T-helper 1 cell treated with Interleukin-12 subunit alpha and Interleukin-12 subunit beta and Interleukin-4 antibody, amounts not matched to agents 30 ng/mL and 1 ng/mL, for 36 hours (primary cell): ENCODE measurements at regions not wholly inside any gene's neighbourhood (a gene's known extent, or its start where the extent isn't known, plus 50 kb on each side); places are given as distances from the start of the nearest gene placed in this dataset.
"Not testable (repeated sequence)": the region's sequence is repeated elsewhere in the genome, so short reads cannot be mapped to it uniquely, and the experiment has no call there.

Source experiments
- intact Hi-C: fragments of 100-400 bp; cut with micrococcal nuclease; formaldehyde crosslinking; loops from one replicate; pipeline ENCODE4 v1.15.1; 2024

DNA sequence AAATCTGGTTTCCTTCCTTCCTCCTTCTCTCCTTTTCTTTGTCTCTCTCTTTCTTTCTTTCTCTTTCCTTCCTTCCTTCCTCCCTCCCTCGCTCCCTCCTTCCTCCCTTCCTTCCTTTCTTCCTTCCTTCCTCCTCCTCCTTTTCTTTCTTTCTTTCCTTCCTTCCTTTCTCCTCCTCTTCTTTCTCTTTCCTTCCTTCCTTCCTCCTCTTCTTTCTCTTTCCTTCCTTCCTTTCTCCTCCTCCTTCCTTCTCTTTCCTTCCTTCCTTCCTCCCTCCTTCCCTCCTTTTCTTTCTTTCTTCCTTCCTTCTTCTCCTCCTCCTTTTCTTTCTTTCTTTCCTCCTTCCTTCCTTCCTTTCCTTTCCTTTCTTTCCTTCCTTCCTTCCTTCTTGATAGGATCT lies 61.2 kb downstream of the VIP start:
- intact Hi-C loops, result no loop called here

GRCh38 chr6:152815230-152815872 lies 64.8 kb downstream of the VIP start:
- intact Hi-C loops, result no loop called here

GRCh38 chr6:152816055-152816454 lies 65.5 kb downstream of the VIP start:
- intact Hi-C loops, result no loop called here

DNA sequence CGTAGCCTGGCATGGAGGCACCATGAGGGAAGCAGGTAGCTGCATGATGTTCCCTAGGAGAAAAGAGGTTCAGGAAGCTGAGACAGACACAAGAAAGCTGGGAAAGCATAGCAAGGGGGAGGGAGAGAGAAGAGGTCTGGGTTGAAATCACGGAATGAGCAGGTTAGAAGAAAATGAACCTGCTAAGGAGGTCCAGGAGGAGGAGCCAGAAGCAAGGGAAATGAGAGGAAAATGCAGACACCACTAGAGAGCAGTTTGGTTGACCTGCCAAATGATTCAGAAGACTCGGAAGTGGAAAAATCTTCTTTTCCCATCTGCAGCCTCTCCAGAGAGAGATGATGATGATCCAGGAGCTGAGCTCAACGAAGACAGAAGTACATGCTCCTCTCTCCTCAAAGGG lies 70.9 kb downstream of the VIP start:
- intact Hi-C loops, result no loop called here

DNA sequence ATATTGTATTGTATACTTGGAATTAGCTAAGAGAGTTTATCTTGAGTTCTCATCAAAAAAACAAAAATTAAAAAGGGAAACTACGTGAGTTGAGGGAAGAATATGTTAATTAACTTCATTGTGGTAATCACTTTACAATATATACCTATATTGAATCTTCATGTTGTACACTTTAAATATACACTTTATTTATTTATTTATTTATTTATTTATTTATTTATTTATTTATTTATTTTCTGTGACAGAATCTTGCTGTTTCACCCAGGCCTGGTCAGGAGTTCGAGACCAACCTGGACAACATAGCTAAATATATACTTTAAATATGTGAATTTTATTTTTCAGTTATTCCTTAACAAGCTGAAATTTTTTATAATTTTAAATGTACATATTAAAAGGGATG lies 74.1 kb downstream of the VIP start:
- intact Hi-C loops, result no loop called here

- intact Hi-C loops, result no loop called here
Measured at GRCh38 chr6:152828431-152828830, 77.8 kb downstream of the VIP start.

DNA sequence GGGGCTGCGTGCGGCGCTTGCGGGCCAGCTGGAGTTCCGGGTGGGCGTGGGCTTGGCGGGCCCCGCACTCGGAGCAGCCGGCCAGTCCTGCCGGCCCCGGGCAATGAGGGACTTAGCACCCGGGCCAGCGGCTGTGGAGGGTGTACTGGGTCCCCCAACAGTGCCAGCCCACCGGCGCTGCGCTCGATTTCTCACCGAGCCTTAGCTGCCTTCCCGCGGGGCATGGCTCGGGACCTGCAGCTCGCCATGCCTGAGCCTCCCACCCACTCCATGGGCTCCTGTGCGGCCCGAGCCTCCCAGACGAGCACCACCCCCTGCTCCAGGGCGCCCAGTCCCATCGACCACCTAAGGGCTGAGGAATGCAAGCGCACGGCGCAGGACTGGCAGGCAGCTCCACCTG lies 83.8 kb downstream of the VIP start:
- intact Hi-C loops, result not testable (repeated sequence)

DNA sequence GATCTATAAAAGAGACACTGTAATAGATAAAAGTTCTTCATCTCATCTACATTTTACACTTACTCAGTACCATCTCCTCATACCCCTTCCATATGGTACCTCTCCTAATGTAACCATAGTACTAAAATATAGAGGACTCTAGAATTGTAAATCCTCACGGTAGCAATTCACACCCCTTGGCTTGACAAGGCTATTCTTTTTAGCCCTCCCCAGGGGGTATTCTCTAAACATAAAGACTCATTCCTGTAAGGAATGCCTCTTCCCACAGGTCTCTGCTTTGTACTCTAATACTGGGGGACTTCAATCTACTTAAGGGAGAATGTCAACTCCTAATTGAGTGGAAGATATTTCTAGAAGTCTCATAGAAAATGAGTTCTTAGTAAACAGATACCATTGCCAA lies 85.9 kb downstream of the VIP start:
- intact Hi-C loops, result no loop called here

- intact Hi-C loops, result no loop called here
Measured at GRCh38 chr6:152845421-152845820, 94.8 kb downstream of the VIP start.

DNA sequence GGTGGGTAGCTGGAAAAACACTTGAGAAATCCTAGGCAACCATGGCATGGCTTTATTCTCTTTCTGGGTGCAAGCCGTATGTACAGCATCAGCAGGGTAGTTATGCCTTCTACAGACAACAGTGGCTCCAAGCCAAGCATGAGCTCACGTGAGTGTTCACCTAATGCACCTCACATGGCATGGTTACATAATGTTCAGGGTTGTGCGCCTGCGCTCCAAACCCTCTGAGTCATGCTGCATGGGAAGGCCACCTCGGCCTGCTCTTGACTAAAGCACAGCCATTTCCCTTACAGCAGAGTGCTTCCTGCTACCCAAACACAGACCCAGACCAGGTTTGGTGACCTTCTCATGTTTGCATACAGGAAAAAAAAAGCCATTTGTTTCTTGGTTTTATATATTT lies 96.2 kb downstream of the VIP start:
- intact Hi-C loops, result no loop called here

- intact Hi-C loops, result no loop called here
Measured at GRCh38 chr6:152848919-152849318, 98.3 kb downstream of the VIP start.

DNA sequence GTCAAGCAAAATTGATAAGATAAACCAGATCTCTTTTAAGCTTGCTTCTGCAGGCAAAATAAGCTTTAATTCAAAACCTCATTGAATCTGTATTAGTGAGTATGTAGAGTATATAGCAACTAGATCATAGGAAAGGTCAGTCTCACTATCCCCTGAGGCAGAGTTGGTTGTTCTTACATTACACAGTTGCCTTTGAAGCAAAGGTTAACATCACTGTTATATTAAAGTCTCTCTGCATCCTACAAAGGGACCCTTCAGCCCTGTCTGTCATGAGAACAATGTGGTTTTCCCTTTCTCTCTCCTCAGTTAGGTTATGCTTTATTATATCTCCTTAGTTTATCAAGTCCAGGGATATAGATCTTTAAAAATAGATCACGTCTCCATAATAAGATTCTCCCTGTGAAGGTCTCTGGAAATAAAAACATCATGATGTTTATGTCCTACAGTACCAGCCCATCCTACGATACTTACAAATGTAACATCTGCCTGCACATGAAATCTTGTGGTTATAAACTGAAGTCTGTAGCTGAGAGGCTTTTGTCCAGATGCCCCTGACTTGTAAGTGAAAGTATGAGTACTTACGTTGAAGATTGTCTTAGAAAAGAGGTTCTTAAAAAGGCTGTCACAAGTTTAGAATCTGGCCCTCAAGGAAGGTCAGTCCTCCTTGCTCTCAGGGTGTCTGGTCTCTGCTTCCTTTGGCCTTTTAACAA lies 103.6 kb downstream of the VIP start:
- intact Hi-C loops, result no loop called here

DNA sequence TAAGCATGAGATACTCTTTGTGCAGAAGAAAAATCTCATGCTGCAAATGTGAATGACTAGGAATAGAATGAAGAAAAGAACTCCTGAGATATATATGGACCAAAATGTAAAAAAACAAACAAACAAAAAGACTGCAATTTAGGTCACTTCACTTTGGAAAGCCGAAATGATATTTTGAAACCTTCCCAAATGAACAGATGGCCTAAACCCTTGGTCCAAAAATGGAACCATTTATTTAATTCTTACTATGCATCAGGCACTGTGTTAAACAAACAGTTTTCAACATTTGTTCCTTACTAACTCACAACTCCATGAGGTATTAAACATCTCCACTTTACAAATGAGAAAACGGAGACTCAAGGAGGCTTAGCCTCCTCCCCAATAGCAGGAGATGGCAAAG lies 107.5 kb downstream of the VIP start:
- intact Hi-C loops, result no loop called here

DNA sequence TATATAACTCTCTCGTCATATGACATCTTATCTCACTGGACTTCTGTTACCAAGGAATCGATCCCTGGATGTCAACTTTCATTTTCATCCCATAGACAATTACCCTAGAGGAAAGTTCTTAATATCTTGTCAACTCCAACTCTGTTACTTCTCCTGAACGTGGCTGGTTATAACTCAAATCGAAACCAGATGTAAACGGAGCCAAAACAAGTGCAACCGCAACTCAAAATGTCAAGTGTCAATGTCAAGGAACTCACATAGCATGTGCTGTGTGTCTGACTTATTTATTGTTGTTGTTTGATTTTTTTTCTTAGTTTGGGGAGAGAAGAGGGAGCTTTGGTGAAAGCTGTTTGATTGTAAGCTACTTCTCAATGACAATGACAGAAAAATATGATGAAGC lies 108.6 kb downstream of the VIP start:
- intact Hi-C loops, result no loop called here

DNA sequence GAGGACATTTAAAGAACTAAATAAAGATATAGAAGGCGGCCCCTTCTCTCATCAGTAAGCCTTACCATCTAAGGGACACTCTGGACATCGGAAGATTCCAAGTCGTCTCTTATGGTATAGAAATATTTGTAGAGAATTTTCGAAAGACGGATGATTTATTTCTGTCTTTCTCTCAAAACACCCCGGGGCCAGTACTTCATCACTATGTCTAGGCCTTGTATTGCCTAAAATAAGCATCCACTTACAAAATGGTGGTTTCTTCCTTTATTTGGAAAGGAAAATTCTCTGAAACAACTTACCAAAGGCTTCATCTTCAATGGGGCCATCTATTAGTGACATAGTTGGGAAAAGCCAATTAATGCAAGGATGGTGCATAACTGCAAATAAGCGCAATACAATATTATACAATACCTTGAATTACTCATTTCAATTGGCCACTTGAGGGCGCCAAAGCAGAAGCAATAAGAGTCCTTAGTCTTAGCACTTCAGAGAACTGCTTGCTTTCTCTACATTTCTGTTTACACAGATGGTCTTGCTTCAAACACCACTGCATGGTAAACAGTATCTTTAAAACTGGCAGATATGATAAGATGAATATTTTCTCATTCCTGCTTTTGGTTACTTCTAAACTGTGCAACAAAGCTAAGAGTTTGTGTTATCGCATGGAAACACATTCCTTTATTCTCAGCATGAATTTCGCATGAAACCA lies 113.2 kb downstream of the VIP start:
- intact Hi-C loops, result loop anchor here (1.0 kb wide), 6 partner anchors 34 to 649 kb away; no protein-coding TSS in a partner anchor

DNA sequence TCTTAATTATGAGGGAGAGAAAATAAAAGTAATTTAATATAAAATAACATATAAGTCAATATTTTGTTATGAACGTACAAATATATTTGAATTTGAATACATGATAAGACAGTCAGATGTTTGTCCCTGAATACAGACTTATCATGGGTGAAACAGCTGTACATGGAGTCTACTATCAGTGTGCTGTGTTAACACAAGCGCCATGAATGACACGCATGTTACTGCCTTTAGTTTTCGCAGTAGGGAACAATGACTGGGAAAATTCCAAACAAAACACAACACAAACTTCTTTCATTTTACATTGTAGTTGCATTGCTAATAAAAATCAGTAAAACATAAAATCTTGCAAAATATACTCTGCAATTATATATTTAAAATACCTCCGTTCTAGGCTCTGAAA lies 108.6 kb downstream of the FBXO5 start:
- intact Hi-C loops, result no loop called here

DNA sequence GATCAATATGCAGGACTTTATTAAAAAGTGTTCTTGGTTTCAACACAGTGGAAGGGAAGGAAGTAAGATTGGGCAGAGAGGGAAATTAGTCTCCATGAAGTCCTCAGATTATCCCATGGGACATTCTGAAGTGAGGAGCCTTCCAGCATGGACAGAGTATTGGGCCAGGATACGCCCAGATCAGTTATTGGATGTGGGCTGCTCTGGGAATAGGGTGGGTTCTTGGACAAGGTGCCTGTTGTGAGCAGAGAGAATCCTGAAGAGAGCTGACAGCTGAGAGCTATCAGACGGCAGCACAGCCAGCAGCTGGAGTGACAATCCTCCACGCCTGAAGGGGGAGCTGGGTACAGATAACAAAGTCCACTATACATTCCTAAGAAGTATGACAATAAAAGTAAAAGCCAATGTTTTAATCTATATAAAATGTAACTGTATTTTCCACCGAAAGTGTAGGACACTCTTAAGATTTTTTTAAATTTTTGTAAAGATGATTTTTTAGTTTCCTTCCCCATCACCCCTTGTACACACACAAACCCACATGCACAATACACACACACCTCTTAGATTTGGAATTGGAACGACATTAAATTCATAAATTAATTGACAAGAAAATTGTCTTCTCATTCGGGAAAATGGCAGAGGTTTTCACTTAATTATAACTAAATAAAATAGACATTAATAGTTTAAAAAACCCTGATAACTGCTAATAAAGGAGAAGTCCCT lies 107.8 kb downstream of the FBXO5 start:
- intact Hi-C loops, result no loop called here

DNA sequence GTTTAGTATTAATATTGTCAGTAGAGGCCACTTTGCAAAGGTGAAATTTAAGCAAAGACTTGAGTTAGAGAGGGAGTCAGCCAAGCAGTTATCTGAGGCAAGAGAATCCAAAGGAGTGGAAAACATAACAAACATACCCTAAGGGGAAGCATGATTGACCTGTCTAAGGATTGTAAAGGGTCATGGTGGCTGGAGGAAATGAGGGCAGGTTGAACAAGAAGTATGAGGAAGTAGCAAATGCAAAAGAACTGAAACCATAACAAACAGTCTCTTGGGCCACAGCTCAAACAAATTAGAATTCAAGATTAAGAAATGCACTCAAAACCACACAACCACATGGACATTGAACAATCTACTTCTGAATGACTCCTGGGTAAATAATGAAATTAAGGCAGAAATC lies 103.2 kb downstream of the FBXO5 start:
- intact Hi-C loops, result loop anchor here (1.0 kb wide), 1 partner anchor 29 kb away; no protein-coding TSS in a partner anchor

- intact Hi-C loops, result no loop called here
Measured at GRCh38 chr6:152893187-152893586, 89.7 kb downstream of the FBXO5 start.

- intact Hi-C loops, result loop anchor here (1.0 to 2.0 kb wide), 2 partner anchors 33 to 52 kb away; no protein-coding TSS in a partner anchor
Measured at GRCh38 chr6:152896923-152897322, 85.9 kb downstream of the FBXO5 start.

GRCh38 chr6:152897807-152898399 lies 84.9 kb downstream of the FBXO5 start:
- intact Hi-C loops, result loop anchor here (1.0 to 2.0 kb wide), 2 partner anchors 34 to 51 kb away; no protein-coding TSS in a partner anchor
